Fibroblast of mammary gland (primary cell): ENCODE measurements at regions not wholly inside any gene's neighbourhood (a gene's known extent, or its start where the extent isn't known, plus 50 kb on each side); places are given as distances from the start of the nearest gene placed in this dataset.

Source experiments
- DNase-seq: peaks from one replicate; pipeline ENCODE4 v3.0.0-alpha.2; 2010; ENCODE audit warnings: low read depth
- H3K4me3 ChIP-seq: 2 replicates; pipeline ENCODE4 v1.5.1; 2011; ENCODE audit warnings: low read depth, mild to moderate bottlenecking, low read length, moderate library complexity; ENCODE audit not compliant: control insufficient read depth
- TF ChIP-seq, protein P1 (sequence below): conservative IDR thresholded peaks from 2 replicates; pipeline ENCODE4 v1.5.1; 2011; ENCODE audit warnings: low read depth, low read length, inconsistent platforms; ENCODE audit not compliant: control insufficient read depth, insufficient read depth

DNA sequence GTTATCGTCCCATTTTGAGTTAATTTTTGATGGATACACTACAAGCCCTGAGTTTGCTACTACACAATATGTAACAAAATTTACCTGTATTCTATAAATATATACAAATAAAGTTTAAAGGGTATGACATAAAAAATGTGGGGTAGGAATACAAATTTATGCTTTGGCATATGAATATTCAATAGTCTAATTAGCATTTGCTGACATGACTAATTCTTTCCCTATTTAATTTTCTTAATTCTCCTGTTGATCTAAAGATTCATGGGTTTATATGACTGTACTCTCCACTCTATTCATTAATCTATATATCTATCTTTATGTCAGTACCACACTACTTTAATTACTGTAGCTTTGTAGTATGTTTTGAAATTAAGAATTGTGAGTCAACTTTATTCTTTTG is 1840.7 kb upstream of the FLRT2 start:
- TF ChIP-seq, protein P1, sequence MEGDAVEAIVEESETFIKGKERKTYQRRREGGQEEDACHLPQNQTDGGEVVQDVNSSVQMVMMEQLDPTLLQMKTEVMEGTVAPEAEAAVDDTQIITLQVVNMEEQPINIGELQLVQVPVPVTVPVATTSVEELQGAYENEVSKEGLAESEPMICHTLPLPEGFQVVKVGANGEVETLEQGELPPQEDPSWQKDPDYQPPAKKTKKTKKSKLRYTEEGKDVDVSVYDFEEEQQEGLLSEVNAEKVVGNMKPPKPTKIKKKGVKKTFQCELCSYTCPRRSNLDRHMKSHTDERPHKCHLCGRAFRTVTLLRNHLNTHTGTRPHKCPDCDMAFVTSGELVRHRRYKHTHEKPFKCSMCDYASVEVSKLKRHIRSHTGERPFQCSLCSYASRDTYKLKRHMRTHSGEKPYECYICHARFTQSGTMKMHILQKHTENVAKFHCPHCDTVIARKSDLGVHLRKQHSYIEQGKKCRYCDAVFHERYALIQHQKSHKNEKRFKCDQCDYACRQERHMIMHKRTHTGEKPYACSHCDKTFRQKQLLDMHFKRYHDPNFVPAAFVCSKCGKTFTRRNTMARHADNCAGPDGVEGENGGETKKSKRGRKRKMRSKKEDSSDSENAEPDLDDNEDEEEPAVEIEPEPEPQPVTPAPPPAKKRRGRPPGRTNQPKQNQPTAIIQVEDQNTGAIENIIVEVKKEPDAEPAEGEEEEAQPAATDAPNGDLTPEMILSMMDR: no peak
- no peak for DNase-seq
- H3K4me3 ChIP-seq: no peak overlapping the region

DNA sequence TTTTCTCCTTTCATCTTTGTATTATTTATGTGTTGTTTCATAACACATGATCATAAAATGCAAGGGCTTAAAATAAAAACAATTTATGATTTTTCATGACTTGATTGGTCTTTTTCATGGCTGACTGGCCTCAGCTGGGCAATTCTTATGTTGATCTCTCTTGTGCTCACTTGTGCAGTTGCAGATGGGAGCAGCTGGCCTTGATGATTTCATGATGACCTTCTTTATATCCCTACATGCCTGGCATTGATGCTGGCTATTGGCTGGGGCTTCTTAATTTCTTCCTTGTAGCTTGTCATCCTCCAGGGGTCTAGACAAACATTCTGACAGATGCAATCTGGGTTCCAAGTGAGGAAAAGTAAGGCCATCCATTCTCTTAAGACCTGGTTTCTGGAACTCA is 1832.8 kb upstream of the FLRT2 start:
- TF ChIP-seq, protein P1: no peak
- H3K4me3 ChIP-seq: no peak overlapping the region
- DNase-seq: no peak

DNA sequence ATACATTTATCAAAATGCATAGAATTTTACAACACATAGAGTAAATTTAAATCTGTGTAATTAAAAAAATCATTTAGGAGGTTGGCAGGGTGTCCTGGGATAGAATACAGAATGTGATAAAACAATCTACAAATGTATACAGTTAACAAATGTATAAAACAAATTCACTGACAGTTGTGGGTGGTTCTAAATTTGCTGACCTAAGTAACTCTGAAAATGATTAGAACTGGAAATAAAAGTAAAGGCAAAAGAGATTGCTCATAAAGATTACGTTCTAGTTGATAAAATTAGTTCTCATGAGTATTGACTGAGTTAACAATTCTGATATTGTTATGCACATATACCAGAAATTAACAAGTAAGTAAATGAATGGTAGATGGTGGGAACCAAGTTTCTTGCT is 1827.3 kb upstream of the FLRT2 start:
- TF ChIP-seq, protein P1: no peak
- DNase-seq: no peak
- no peak overlapping the region for H3K4me3 ChIP-seq

DNA sequence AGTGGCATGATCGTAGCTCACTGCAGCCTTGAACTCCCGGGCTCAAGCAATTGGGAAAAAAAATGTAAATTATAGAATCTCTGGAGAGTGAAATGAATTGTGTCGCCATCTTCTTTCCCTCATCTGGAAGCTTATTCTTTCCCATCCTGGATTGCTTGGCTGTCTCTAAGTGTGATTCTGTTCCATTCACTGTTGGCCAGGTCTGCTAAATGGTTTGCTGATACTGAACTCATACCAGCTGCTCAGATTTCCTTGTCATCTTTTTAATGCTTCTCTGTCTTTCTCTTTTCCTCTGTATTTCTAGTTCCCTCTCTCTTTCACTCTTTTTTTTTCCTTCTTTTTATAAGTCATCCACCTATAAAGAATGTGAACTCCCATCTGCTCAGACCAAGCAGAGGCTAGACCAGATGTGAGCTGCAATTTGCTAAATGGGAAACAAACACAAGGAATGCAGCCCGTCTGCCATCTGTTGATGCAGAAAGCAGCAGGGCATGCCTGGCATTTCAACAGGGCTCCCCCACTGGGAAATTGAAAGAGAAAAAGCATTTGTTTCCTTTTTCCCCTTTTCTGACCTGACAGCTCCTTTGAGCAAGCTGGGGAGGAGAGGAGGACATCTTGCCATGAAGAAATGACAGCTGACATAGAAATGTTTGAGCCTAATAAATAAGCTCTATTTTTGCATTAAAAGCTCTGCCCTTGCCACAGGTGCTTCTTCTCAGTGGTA is 1823.6 kb upstream of the FLRT2 start:
- no peak overlapping the region for H3K4me3 ChIP-seq
- DNase-seq: no peak
- TF ChIP-seq, protein P1: no peak

DNA sequence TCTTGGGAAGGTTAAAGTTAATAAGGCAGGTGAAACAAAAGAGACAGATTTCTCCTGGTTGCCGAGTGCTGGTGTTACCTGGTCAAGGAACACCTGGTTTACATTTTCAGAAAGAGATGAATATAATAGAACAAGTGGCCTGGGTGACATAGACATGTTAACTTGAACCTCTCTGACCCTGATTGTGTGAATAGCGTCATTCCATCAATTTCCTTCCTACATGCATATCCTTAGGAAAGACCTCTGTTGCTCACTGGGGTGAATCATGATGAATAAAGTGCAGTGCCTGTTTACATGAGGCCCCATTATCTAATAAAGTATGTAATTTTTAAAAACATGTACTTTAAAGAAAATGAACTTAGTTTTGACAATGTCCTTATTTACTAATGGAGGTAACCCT is 1822.9 kb upstream of the FLRT2 start:
- TF ChIP-seq, protein P1: no peak
- no peak for DNase-seq
- no peak overlapping the region for H3K4me3 ChIP-seq

DNA sequence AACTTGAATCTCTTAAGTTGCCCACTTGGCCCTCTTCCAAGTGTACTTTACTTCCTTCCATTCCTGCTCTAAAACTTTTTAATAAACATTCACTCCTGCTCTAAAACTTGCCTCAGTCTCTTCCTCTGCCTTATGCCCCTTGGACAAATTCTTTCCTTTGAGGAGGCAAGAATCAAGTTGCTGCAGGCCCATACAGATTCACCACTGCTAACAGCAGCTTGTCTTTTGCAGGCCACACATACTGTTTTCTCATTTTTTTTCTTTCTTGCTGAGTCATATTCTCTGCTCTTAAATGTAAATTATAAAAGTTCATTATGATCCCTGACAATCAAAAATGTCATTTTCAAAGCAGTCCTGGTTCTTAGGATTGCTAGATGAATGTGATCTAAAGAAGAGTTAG is 1820.8 kb upstream of the FLRT2 start:
- no peak overlapping the region for H3K4me3 ChIP-seq
- TF ChIP-seq, protein P1: no peak
- DNase-seq: no peak

DNA sequence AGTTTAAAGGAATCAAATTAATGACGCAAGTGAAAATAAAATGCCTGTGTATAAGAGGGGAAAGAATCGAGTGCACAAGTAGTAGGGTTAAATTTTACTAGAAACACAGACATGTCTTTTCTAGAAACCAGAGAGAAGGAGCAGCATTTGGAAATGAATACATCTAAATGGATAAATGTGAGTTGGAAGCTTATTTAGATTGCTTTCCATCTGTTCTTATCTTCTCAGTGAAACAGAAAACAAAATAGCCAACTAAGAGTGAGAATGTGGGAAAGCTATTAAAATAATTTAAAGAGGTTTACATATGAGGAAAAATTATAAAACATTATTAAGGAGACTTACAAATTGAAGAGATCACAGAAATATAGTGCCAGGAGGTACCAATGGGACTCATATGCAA is 1818.9 kb upstream of the FLRT2 start:
- no peak overlapping the region for H3K4me3 ChIP-seq
- no peak for DNase-seq
- TF ChIP-seq, protein P1: no peak
